WTC11 (cell line): ENCODE measurements at regions not wholly inside any gene's neighbourhood (a gene's known extent, or its start where the extent isn't known, plus 50 kb on each side); places are given as distances from the start of the nearest gene placed in this dataset.

ENCODE experiments used
- ATAC-seq: fragments of 200-7000 bp; cut with Tn5 transposase; 2 replicates; pipeline ENCODE4 v1.10.0; 2021; ENCODE audit warnings: mild to moderate bottlenecking, moderate library complexity
- CTCF ChIA-PET: fragments of 300-600 bp; sonication (Branson Sonifier 250); formaldehyde crosslinking; loops from one replicate; lab custom pipeline; 2021; ENCODE audit warnings: antibody characterized with exemption; lab: Charles Lee
- POLR2A ChIA-PET: fragments of 350-600 bp; sonication (Branson Sonifier 250); formaldehyde crosslinking; loops from one replicate; lab custom pipeline; 2021; ENCODE audit warnings: antibody characterized with exemption; lab: Charles Lee
- DNase-seq: peaks from one replicate; pipeline ENCODE4 v3.0.0; 2021; ENCODE audit warnings: low spot score
- H3K27ac Mint-ChIP-seq: 2 replicates; pipeline ENCODE4 v1.8.0; 2021; ENCODE audit warnings: mixed read lengths
- H3K27me3 Mint-ChIP-seq: 2 replicates; pipeline ENCODE4 v1.8.0; 2021; ENCODE audit warnings: low read depth, mild to moderate bottlenecking, moderate library complexity, mixed read lengths
- H3K36me3 Mint-ChIP-seq: 2 replicates; pipeline ENCODE4 v1.8.0; 2021; ENCODE audit warnings: mixed read lengths
- H3K4me1 Mint-ChIP-seq: 2 replicates; pipeline ENCODE4 v1.8.0; 2022; ENCODE audit warnings: mixed read lengths
- H3K4me3 Mint-ChIP-seq: 2 replicates; pipeline ENCODE4 v1.8.0; 2021; ENCODE audit warnings: mild to moderate bottlenecking, moderate library complexity, mixed read lengths
- H3K9me3 Mint-ChIP-seq: 2 replicates; pipeline ENCODE4 v1.8.0; 2021; ENCODE audit warnings: mixed read lengths
- ATF1 ChIP-seq: sonication (generic); formaldehyde crosslinking; IDR thresholded peaks from 2 replicates; pipeline ENCODE4 v1.8.1; 2023; ENCODE audit warnings: mild to moderate bottlenecking, moderate library complexity, missing genetic modification reagents
- CBFB ChIP-seq: sonication (generic); formaldehyde crosslinking; IDR thresholded peaks from 2 replicates; pipeline ENCODE4 v1.8.1; 2022; ENCODE audit warnings: mild to moderate bottlenecking, low read depth, missing genetic modification reagents
- ELF4 ChIP-seq: sonication (generic); formaldehyde crosslinking; IDR thresholded peaks from 2 replicates; pipeline ENCODE4 v1.8.1; 2022; ENCODE audit warnings: low read depth, mild to moderate bottlenecking, moderate library complexity, missing genetic modification reagents
- ESRRA ChIP-seq: sonication (generic); formaldehyde crosslinking; IDR thresholded peaks from 2 replicates; pipeline ENCODE4 v1.8.1; 2022; ENCODE audit warnings: mild to moderate bottlenecking, missing genetic modification reagents, borderline replicate concordance
- NR1H2 ChIP-seq: sonication (generic); formaldehyde crosslinking; IDR thresholded peaks from 2 replicates; pipeline ENCODE4 v1.9.0; 2021; ENCODE audit warnings: mild to moderate bottlenecking, moderate library complexity, missing genetic modification reagents
- PRRX2 ChIP-seq: fragments of 250-450 bp; sonication (Bioruptor Pico); IDR thresholded peaks from 2 replicates; pipeline ENCODE4 v1.8.0; 2021; ENCODE audit warnings: mild to moderate bottlenecking
- SMAD3 ChIP-seq: sonication (generic); formaldehyde crosslinking; IDR thresholded peaks from 2 replicates; pipeline ENCODE4 v1.8.0; 2022; ENCODE audit warnings: missing genetic modification reagents, mild to moderate bottlenecking, borderline replicate concordance
- ZNF121 ChIP-seq: sonication (generic); formaldehyde crosslinking; IDR thresholded peaks from 2 replicates; pipeline ENCODE4 v1.8.0; 2023; ENCODE audit warnings: missing genetic modification reagents
- TF ChIP-seq, protein P1 (sequence below): fragments of 250-450 bp; sonication (Bioruptor Pico); IDR thresholded peaks from 2 replicates; pipeline ENCODE4 v1.9.0; 2021; ENCODE audit warnings: moderate library complexity, mild to moderate bottlenecking, inconsistent platforms, borderline replicate concordance
- TF ChIP-seq, protein P2 (sequence below): fragments of 250-450 bp; sonication (Bioruptor Pico); IDR thresholded peaks from 2 replicates; pipeline ENCODE4 v1.9.0; 2021; ENCODE audit warnings: mild to moderate bottlenecking
- TF ChIP-seq, protein P3 (sequence below): fragments of 250-450 bp; sonication (Bioruptor Pico); conservative IDR thresholded peaks from 2 replicates; pipeline ENCODE4 v1.9.0; 2021; ENCODE audit warnings: mild to moderate bottlenecking
- TF ChIP-seq, protein P4 (sequence below): sonication (generic); formaldehyde crosslinking; IDR thresholded peaks from 2 replicates; pipeline ENCODE4 v1.8.0; 2023; ENCODE audit warnings: mild to moderate bottlenecking, missing genetic modification reagents
- TF ChIP-seq, protein P5 (sequence below): sonication (generic); formaldehyde crosslinking; IDR thresholded peaks from 2 replicates; pipeline ENCODE4 v1.8.0; 2022; ENCODE audit warnings: mild to moderate bottlenecking, missing genetic modification reagents
- TF ChIP-seq, protein P6 (sequence below): fragments of 250-450 bp; sonication (Bioruptor Pico); IDR thresholded peaks from 2 replicates; pipeline ENCODE4 v1.9.0; 2021; ENCODE audit warnings: mild to moderate bottlenecking, borderline replicate concordance
- TF ChIP-seq, protein P7 (sequence below): sonication (generic); formaldehyde crosslinking; IDR thresholded peaks from 2 replicates; pipeline ENCODE4 v1.8.1; 2023; ENCODE audit warnings: mild to moderate bottlenecking, missing genetic modification reagents
- TF ChIP-seq, protein P8 (sequence below): sonication (generic); formaldehyde crosslinking; IDR thresholded peaks from 2 replicates; pipeline ENCODE4 v1.8.1; 2022; ENCODE audit warnings: mild to moderate bottlenecking, moderate library complexity, missing genetic modification reagents
- TF ChIP-seq, protein P9 (sequence below): sonication (generic); formaldehyde crosslinking; conservative IDR thresholded peaks from 2 replicates; pipeline ENCODE4 v1.8.1; 2022; ENCODE audit warnings: mild to moderate bottlenecking, missing genetic modification reagents

DNA sequence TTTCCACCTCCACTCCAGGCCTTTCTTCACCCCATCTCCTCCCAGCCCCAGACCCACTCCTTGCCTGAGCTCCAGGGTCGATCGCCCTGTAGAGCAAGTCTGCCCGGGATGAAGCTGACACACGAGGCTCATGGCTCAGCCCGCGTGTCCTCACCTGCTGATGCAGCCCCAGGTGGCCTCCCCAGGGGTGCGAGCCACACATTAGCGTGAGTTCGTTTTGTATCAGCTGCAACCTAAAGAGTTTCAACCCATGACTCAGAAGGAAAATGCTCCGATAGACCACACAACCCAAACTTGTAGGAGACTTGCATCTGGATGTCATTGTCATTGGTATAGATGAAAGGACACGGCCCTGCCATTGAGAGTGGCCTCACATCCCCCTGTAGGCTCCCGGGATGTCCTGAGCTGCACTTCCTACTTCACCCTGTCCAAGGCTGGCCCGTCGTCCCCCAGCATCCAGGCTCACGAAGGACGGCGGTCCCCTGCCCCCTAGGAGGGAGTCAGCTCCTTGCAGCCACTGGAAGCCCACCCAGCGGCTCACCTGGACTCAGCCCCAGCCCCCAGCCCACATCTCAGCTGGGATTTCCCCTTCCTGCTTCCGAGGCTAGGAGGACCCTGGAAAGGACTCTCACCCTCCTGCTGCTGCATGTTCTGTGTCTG is 97.7 kb downstream of the HTR5A start (continued):
- TF ChIP-seq, protein P1, sequence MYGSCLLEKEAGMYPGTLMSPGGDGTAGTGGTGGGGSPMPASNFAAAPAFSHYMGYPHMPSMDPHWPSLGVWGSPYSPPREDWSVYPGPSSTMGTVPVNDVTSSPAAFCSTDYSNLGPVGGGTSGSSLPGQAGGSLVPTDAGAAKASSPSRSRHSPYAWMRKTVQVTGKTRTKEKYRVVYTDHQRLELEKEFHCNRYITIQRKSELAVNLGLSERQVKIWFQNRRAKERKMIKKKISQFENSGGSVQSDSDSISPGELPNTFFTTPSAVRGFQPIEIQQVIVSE = no peak
- TF ChIP-seq, protein P2, sequence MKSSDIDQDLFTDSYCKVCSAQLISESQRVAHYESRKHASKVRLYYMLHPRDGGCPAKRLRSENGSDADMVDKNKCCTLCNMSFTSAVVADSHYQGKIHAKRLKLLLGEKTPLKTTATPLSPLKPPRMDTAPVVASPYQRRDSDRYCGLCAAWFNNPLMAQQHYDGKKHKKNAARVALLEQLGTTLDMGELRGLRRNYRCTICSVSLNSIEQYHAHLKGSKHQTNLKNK (CRISPR knock-in tag) = no peak
- TF ChIP-seq, protein P3, sequence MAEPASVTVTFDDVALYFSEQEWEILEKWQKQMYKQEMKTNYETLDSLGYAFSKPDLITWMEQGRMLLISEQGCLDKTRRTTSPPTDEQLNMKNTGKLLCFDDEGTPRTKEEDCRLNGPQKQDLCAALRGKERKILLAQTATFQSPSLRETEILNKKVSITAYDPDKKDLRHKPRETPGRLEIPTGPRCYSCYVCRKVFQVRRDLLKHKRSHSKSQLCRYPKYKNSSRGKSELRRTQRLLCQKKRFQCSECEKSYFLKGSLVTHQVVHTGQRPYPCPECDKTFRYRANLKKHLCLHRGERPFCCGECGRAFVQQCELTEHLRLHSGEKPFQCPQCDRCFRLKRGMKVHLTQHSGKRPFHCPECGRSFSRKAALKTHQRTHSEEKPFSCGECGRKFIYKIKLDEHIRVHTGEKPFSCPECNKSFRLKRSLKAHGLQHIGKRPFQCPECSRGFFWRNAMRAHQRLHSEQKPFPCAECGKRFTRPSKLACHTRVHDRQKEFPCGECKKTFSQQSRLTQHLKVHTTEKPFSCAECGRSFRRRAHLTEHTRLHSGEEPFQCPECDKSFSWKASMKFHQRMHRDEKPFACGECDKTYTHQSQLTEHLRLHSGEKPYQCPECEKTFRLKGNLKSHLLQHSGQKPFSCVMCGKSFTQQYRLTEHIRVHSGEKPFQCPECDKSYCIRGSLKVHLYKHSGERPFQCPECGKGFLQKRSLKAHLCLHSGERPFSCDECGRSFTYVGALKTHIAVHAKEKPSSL (CRISPR knock-in tag) = no peak
- no peak for TF ChIP-seq ESRRA
- TF ChIP-seq PRRX2 (CRISPR knock-in tag) = no peak
- TF ChIP-seq, protein P4, sequence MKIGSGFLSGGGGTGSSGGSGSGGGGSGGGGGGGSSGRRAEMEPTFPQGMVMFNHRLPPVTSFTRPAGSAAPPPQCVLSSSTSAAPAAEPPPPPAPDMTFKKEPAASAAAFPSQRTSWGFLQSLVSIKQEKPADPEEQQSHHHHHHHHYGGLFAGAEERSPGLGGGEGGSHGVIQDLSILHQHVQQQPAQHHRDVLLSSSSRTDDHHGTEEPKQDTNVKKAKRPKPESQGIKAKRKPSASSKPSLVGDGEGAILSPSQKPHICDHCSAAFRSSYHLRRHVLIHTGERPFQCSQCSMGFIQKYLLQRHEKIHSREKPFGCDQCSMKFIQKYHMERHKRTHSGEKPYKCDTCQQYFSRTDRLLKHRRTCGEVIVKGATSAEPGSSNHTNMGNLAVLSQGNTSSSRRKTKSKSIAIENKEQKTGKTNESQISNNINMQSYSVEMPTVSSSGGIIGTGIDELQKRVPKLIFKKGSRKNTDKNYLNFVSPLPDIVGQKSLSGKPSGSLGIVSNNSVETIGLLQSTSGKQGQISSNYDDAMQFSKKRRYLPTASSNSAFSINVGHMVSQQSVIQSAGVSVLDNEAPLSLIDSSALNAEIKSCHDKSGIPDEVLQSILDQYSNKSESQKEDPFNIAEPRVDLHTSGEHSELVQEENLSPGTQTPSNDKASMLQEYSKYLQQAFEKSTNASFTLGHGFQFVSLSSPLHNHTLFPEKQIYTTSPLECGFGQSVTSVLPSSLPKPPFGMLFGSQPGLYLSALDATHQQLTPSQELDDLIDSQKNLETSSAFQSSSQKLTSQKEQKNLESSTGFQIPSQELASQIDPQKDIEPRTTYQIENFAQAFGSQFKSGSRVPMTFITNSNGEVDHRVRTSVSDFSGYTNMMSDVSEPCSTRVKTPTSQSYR (CRISPR knock-in tag) = no peak
- no peak for TF ChIP-seq ELF4 (CRISPR knock-in tag)

DNA sequence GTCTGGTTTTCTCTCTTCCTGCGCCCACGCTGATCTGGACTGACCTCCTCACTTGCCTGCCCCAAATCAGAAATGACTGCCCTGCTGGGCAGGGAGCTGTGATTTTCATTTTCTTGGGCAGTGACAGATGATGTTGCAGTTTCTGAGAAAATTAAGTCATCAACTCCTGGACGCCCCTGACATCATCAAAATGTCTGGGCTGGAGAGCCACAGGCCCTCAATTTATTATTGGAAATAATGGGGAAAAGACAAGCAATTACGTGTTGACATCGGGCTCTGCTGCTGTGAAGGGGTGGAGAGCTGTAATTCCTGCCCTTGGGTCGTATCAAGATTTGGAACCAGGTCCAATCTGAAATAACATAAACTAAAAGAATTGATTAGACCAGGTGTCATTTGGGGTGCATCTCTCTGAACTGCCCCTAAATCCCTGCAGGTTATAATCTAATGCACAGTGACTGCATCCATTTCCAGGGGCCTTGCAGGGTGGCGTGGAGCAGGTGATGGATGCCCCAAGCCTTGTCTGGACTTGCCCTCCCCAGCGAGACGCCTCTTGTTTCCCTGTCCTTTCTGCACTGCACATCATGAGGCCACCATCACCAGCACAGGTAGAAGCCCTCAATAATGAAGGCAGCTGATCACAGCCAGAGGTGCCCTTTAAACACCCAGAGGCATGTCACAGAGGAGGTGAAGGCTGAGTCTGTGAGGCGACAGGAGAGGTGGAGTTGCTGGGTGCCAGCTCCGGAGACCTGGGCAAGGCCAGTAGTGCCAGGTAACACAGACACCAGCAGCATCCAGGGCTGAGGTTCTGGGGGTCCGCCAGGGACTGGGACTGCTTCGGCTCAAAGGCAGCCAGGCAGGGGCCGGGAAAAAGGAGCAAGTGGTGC is 98.7 kb downstream of the HTR5A start:
- Mint-ChIP-seq H3K4me1 (no peaks in the 10 kb centered on the region), H3K27ac (no peak overlapping the region), H3K9me3 (peaks cover 12% of the 10 kb centered on the region), H3K4me3 (no peak overlapping the region), H3K27me3 (no peaks in the 10 kb centered on the region), H3K36me3 (no peaks in the 10 kb centered on the region)
- ATAC-seq (no peak), DNase-seq (no peak)
- CTCF ChIA-PET = interaction anchor here (0.7 kb wide), 1 partner anchor 189 kb away, joined by 3 read pairs; no protein-coding TSS in a partner anchor
- POLR2A ChIA-PET = no interaction called here
- TF ChIP-seq, protein P5, sequence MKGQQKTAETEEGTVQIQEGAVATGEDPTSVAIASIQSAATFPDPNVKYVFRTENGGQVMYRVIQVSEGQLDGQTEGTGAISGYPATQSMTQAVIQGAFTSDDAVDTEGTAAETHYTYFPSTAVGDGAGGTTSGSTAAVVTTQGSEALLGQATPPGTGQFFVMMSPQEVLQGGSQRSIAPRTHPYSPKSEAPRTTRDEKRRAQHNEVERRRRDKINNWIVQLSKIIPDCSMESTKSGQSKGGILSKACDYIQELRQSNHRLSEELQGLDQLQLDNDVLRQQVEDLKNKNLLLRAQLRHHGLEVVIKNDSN (CRISPR knock-in tag) = no peak
- TF ChIP-seq SMAD3 = no peak
- no peak for TF ChIP-seq ATF1
- TF ChIP-seq, protein P6, sequence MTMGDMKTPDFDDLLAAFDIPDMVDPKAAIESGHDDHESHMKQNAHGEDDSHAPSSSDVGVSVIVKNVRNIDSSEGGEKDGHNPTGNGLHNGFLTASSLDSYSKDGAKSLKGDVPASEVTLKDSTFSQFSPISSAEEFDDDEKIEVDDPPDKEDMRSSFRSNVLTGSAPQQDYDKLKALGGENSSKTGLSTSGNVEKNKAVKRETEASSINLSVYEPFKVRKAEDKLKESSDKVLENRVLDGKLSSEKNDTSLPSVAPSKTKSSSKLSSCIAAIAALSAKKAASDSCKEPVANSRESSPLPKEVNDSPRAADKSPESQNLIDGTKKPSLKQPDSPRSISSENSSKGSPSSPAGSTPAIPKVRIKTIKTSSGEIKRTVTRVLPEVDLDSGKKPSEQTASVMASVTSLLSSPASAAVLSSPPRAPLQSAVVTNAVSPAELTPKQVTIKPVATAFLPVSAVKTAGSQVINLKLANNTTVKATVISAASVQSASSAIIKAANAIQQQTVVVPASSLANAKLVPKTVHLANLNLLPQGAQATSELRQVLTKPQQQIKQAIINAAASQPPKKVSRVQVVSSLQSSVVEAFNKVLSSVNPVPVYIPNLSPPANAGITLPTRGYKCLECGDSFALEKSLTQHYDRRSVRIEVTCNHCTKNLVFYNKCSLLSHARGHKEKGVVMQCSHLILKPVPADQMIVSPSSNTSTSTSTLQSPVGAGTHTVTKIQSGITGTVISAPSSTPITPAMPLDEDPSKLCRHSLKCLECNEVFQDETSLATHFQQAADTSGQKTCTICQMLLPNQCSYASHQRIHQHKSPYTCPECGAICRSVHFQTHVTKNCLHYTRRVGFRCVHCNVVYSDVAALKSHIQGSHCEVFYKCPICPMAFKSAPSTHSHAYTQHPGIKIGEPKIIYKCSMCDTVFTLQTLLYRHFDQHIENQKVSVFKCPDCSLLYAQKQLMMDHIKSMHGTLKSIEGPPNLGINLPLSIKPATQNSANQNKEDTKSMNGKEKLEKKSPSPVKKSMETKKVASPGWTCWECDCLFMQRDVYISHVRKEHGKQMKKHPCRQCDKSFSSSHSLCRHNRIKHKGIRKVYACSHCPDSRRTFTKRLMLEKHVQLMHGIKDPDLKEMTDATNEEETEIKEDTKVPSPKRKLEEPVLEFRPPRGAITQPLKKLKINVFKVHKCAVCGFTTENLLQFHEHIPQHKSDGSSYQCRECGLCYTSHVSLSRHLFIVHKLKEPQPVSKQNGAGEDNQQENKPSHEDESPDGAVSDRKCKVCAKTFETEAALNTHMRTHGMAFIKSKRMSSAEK (CRISPR knock-in tag) = no peak
- TF ChIP-seq, protein P7, sequence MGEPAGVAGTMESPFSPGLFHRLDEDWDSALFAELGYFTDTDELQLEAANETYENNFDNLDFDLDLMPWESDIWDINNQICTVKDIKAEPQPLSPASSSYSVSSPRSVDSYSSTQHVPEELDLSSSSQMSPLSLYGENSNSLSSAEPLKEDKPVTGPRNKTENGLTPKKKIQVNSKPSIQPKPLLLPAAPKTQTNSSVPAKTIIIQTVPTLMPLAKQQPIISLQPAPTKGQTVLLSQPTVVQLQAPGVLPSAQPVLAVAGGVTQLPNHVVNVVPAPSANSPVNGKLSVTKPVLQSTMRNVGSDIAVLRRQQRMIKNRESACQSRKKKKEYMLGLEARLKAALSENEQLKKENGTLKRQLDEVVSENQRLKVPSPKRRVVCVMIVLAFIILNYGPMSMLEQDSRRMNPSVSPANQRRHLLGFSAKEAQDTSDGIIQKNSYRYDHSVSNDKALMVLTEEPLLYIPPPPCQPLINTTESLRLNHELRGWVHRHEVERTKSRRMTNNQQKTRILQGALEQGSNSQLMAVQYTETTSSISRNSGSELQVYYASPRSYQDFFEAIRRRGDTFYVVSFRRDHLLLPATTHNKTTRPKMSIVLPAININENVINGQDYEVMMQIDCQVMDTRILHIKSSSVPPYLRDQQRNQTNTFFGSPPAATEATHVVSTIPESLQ = no peak
- no peak for TF ChIP-seq ZNF121 (CRISPR knock-in tag)
- TF ChIP-seq, protein P8, sequence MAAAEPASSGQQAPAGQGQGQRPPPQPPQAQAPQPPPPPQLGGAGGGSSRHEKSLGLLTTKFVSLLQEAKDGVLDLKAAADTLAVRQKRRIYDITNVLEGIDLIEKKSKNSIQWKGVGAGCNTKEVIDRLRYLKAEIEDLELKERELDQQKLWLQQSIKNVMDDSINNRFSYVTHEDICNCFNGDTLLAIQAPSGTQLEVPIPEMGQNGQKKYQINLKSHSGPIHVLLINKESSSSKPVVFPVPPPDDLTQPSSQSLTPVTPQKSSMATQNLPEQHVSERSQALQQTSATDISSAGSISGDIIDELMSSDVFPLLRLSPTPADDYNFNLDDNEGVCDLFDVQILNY (CRISPR knock-in tag) = no peak
- TF ChIP-seq NR1H2 (CRISPR knock-in tag) = no peak
- TF ChIP-seq, protein P9, sequence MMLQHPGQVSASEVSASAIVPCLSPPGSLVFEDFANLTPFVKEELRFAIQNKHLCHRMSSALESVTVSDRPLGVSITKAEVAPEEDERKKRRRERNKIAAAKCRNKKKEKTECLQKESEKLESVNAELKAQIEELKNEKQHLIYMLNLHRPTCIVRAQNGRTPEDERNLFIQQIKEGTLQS (CRISPR knock-in tag) = no peak
- no peak for TF ChIP-seq CBFB (CRISPR knock-in tag)
